ENCODE measurements at regions not wholly inside any gene's neighbourhood (a gene's known extent, or its start where the extent isn't known, plus 50 kb on each side); places are given as distances from the start of the nearest gene placed in this dataset.
A peak's percentile ranks its signal among the peaks of the same experiment; 100 is the strongest.

GRCh38 chr2:37812941-37813730 lies 112.0 kb upstream of the RMDN2 start:
- DNase-seq: no peak

DNA sequence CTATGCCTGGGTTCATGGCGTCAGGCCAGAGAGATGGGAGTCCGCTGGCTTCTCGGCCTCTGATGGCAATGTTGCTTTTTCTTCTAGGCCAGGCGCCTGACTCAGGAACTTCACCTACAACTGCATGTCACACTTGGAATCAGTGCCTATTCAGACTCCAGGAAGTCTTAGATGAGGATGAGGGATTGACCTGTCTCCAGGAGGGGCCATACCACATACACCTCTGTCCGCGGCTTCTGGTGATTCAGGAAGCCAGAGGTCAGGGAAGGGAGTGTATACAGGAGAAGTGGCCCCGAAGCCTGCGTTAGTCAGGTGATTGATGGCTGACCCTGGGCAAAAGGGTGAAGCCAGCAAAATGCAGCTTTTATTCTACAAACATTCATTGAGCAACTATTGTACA lies 109.1 kb upstream of the RMDN2 start:
- DNase-seq: no peak

DNA sequence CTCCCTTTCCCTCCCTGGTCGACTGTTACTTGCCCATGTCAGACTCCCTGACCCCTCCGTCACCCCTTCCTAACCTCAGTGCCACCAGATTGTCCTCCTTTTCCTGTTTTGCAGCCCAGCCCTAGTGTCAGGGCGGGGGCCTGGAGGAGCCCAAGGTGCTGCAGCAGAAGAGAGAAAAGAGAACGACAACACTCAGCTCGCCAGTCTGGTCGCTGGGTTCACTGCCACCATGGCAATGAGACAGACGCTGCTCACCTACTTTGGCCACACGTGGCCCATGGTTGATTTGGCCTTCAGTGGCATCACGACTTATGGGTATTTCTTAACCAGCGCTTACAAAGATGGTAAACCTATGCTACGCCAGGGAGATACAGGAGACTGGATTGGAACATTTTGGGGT lies 108.4 kb upstream of the RMDN2 start:
- DNase-seq: no peak

DNA sequence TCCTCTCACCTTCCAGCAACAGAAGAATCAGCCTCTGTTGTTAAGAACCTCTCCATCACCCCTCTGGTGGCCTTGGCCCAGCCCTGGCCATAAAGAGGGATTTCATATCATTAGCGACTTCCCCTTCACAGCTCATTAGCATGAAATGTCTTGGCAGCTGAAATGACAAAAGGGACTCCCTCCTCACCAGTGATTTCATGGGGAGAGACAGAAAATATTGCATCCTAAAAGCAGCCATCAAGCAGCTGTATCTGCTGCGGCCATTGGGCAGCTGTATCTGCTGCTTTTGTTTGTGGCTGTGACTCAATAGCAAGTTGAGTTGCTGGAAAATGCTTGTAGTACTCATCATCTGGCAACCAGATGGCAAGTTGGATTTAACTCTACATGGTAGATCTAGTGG lies 105.9 kb upstream of the RMDN2 start:
- DNase-seq: no peak

GRCh38 chr2:37820471-37820986 lies 104.6 kb upstream of the RMDN2 start:
- DNase-seq: no peak

DNA sequence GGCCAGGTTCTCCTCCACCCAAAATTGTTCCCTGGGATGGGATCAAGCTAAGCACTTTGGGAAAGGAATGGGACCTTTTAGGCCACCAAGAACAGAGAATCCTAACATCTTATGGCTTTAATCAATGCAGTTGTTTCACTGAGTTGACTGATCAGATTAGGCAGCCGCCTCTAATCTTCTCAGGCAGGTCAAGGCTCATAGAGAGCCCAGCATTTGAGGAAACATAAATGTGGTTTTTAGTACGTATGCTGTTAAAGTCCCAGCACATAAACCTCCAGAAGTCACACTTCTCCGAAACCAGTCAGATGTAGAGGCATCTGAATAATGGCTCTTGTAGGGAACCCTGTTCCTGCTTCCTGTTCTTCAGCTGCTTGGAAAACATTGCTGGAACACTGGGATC lies 99.5 kb upstream of the RMDN2 start:
- DNase-seq: no peak

- no peak for DNase-seq
These were observed 98.5 kb upstream of the RMDN2 start for GRCh38 chr2:37826611-37827010.

- no peak for DNase-seq
These were observed 97.6 kb upstream of the RMDN2 start for GRCh38 chr2:37827455-37827854.

GRCh38 chr2:37827911-37828511 lies 97.1 kb upstream of the RMDN2 start:
- no peak for DNase-seq

DNA sequence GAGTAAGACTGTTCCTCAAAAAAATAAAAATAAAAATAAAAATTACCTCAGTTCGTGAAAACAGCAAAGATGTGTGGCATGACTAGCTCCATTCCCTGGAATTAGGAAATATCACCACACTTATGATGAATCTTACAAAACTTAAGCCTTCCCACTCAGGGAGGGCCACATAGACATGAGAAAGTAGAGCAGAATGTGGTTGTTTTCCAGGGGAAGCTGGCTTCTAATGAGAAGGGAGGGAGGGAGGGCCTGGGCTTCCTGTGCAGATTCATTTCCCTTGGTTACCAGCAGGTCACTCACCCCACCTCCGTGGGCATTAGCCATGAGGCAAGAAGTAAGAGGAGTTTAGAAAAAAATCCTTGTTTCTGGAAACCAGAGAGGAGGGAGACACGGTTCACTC lies 95.9 kb upstream of the RMDN2 start:
- no peak for DNase-seq

- no peak for DNase-seq
These were observed 95.3 kb upstream of the RMDN2 start for GRCh38 chr2:37829616-37830395.

GRCh38 chr2:37830636-37831035 lies 94.5 kb upstream of the RMDN2 start:
- no peak for DNase-seq

DNA sequence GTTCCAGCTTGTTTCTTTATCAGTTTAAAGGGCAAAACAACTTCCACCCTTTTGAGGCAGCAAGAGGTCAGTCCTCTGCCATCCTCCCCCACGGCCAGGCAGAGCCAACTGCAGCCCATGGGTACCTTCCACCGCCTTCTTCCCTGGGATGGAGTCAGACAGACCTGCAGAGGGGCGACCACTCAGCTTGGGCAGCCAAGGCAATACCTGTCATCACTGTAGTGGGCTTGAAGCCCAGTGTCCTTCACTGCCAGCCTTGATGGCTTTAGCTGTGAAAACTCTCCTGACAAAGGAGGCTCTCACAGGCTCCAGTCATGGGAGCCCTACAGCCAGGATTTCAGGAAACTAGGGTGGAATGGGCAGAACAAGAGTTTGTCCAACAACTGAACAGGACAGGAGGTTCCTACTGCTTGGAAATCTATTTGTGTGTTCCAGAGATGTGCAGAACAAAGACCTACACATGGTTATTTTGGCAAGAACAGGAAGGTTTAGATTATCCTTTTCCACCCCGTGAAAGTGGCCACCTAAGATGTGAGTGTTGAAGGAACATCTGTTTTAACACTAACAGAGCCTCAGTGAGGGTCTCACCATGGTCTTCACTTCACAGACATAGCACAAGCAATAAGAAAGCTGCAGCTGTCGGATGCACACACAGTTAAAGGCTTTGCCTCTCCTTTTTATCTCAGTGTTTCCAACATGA lies 93.9 kb upstream of the RMDN2 start:
- DNase-seq: no peak

- DNase-seq: peak; percentile 80
These were observed 92.4 kb upstream of the RMDN2 start for GRCh38 chr2:37832590-37833197.

- no peak for DNase-seq
These were observed 91.7 kb upstream of the RMDN2 start for GRCh38 chr2:37833423-37833822.

DNA sequence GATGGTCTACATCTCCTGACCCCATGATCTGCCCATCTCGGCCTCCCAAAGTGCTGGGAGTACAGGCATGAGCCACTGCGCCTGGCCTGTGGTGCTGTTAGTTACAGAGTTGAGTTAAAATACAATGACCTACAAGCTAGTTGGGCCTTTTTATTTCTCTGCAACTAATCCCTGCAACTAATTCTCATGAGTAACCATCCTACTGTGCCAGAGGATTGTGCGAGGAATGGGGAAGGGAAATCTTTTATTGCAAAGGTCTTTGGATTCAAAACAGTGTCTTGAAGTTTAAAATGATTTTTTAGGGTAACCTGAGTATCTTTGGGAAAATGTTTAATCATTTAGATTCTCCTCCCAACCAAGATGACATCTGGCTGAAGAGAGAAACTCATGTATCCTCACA lies 88.8 kb upstream of the RMDN2 start:
- no peak for DNase-seq

- no peak for DNase-seq
These were observed 88.4 kb upstream of the RMDN2 start for GRCh38 chr2:37836711-37837110.

GRCh38 chr2:37837628-37838328 lies 87.3 kb upstream of the RMDN2 start:
- no peak for DNase-seq

- DNase-seq: no peak
These were observed 86.4 kb upstream of the RMDN2 start for GRCh38 chr2:37838541-37839167.

- DNase-seq: no peak
These were observed 85.1 kb upstream of the RMDN2 start for GRCh38 chr2:37839991-37840390.

GRCh38 chr2:37842732-37843440 lies 82.2 kb upstream of the RMDN2 start:
- DNase-seq: no peak
